K562 (cell line): ENCODE measurements at regions not wholly inside any gene's neighbourhood (a gene's known extent, or its start where the extent isn't known, plus 50 kb on each side); places are given as distances from the start of the nearest gene placed in this dataset.

ENCODE experiments used
- CBX3 ChIP-seq, 2 experiments: IDR thresholded peaks; 1 replicate in 1 of 2; 2 replicates in 1 of 2; pipeline ENCODE4 v1.6.1; 2012; ENCODE audit warnings: inconsistent platforms in 2 of 2, low read length in 2 of 2, borderline replicate concordance in 1 of 2, control low read depth in 1 of 2
- ETV6 ChIP-seq, 3 experiments: fragments of 150-350 bp in 1 of 3; sonication (generic) in 1 of 3; formaldehyde crosslinking in 1 of 3; IDR thresholded peaks; 2 replicates each; pipeline versions ENCODE4 v1.6.1 to v1.8.0; 2014 to 2022; ENCODE audit warnings: borderline replicate concordance in 2 of 3, low read depth in 2 of 3, antibody characterized with exemption in 1 of 3, low read length in 1 of 3, mild to moderate bottlenecking in 1 of 3, missing genetic modification reagents in 1 of 3
- KDM1A ChIP-seq, 2 experiments: fragments of 450-650 bp; IDR thresholded peaks; 2 replicates each; pipeline ENCODE4 v1.6.1; 2016; ENCODE audit warnings: mild to moderate bottlenecking in 2 of 2
- NFYB ChIP-seq: IDR thresholded peaks from 2 replicates; pipeline ENCODE4 v1.6.1; 2011; ENCODE audit warnings: mild to moderate bottlenecking, moderate library complexity; ENCODE audit not compliant: insufficient read length; ENCODE audit errors: extremely low read depth
- RFX5 ChIP-seq: IDR thresholded peaks from 2 replicates; pipeline ENCODE4 v1.6.1; 2011; ENCODE audit warnings: low read depth, mild to moderate bottlenecking, improper control_type of control experiment, low read length
- TBP ChIP-seq: optimal IDR thresholded peaks from 2 replicates; pipeline ENCODE3; 2011; ENCODE audit warnings: low read depth, low read length, improper control_type of control experiment
- TCF3 ChIP-seq: sonication (generic); formaldehyde crosslinking; IDR thresholded peaks from 2 replicates; pipeline ENCODE4 v1.4.0; 2020; ENCODE audit warnings: mild to moderate bottlenecking, missing genetic modification reagents
- TRIM24 ChIP-seq, 2 experiments: fragments of 450-650 bp; IDR thresholded peaks; 2 replicates each; pipeline ENCODE4 v1.6.1; 2016
- VEZF1 ChIP-seq: fragments of 200-800 bp; sonication (Bioruptor generic); IDR thresholded peaks from 2 replicates; pipeline ENCODE4 v1.6.1; 2017; ENCODE audit warnings: missing genetic modification characterization, missing compliant biosample characterization
- ZNF354B ChIP-seq: fragments of 250-450 bp; sonication (Bioruptor Pico); IDR thresholded peaks from 2 replicates; pipeline ENCODE4 v1.4.0; 2020
- ZNF407 ChIP-seq: fragments of 450-650 bp; IDR thresholded peaks from 2 replicates; pipeline ENCODE4 v1.6.1; 2016; ENCODE audit warnings: low read depth
- ZNF764 ChIP-seq: fragments of 250-450 bp; sonication (Bioruptor Pico); IDR thresholded peaks from 2 replicates; pipeline ENCODE4 v1.4.0; 2020; ENCODE audit warnings: low read depth, mild to moderate bottlenecking, moderate library complexity

DNA sequence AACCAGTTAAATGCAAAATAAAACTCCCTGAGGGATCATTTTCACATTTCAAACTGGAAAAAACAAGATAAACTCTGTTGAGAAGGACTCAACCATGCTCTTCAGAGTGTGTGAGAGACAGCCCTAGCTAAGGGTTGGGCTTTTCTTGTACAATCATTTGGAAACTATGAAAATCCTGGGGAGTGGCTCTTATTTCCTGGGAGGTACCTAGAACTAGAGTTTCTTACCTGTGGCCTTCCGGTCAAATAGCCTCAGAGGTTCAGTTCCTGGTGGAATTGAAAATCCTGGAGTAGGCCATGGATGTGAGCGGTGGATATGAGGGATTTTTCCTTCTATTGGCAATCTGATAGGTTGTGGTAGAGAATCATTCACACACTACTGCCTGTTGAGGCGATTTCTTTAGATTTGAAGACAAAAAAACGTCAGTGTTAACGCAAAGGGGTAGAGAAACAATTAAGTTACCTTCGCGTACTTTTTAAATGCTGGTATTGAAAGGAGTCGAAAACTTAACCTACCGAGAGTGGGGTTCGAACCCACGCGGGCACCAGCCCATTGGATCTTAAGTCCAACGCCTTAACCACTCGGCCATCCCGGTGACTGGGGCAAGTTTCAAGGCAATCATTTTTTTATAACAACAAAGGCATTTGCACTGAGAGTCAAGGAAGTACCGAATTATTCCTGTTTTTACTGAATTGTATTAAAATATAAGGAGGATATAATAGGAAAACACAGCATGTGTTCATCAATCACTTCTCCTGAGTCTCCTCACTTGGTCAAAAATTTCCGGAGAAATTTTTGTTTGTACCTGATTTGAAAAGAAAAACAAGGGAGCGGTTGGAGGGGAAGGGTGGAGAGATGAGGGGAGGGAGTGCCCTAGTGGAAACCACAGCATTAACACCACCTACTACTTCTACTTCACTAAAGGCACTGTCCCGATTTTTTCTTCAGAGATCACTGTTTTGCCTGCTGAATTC is 191.3 kb downstream of the OR2B2 start (continued):
- TF ChIP-seq ETV6 (IDR thresholded peaks at IDR 0.05; ENCODE audit: borderline replicate concordance in 1 of 2, low read depth in 2 of 2, low read length in 1 of 2) (no peak), ETV6 (CRISPR knock-in tag; IDR thresholded peaks at IDR 0.05; ENCODE audit: borderline replicate concordance) (no peak), ZNF354B (CRISPR knock-in tag) (no peak), KDM1A (IDR thresholded peaks at IDR 0.05) (peak; percentile 41 to 47; a peak in 3 of 4 replicates), RFX5 (peak; percentile 47; the same call in 1 of the 2 replicates), CBX3 (IDR thresholded peaks at IDR 0.05; ENCODE audit: borderline replicate concordance in 1 of 2, low read length in 2 of 2) (no peak; a peak in 1 of 3 replicates), ZNF407 (0 out of 2 replicates have a peak, but pooled peaks have one; percentile 53), TRIM24 (IDR thresholded peaks at IDR 0.05) (0 out of 4 replicates have a peak, but pooled peaks of 1 of the 2 experiments have one; percentile 9), TCF3 (no peak), VEZF1 (CRISPR knock-in tag) (0 out of 2 replicates have a peak, but pooled peaks have one; percentile 21), TBP (peak; percentile 100), NFYB (no peak), ZNF764 (CRISPR knock-in tag) (peak; percentile 77; the same call in 1 of the 2 replicates)
